Neural crest cell (in vitro differentiated cells): ENCODE measurements at regions not wholly inside any gene's neighbourhood (a gene's known extent, or its start where the extent isn't known, plus 50 kb on each side); places are given as distances from the start of the nearest gene placed in this dataset.

Experiments
- DNase-seq: peaks from one replicate; pipeline ENCODE4 v3.0.0; 2021; ENCODE audit warnings: low read depth, mixed read lengths, low spot score
- H3K27ac Mint-ChIP-seq: one replicate; pipeline ENCODE4 v1.8.0; 2021; ENCODE audit warnings: mild to moderate bottlenecking, mixed read lengths; ENCODE audit not compliant: unreplicated experiment
- H3K27me3 Mint-ChIP-seq: 2 replicates; pipeline ENCODE4 v1.8.0; 2021; ENCODE audit warnings: low read depth, mild to moderate bottlenecking, mixed read lengths
- H3K36me3 Mint-ChIP-seq: 2 replicates; pipeline ENCODE4 v1.8.0; 2021; ENCODE audit warnings: low read depth, mild to moderate bottlenecking, mixed read lengths
- H3K4me1 Mint-ChIP-seq: 2 replicates; pipeline ENCODE4 v1.8.0; 2021; ENCODE audit warnings: mixed read lengths
- H3K4me3 Mint-ChIP-seq: one replicate; pipeline ENCODE4 v1.8.0; 2021; ENCODE audit warnings: mild to moderate bottlenecking, mixed read lengths
- H3K9me3 Mint-ChIP-seq: 2 replicates; pipeline ENCODE4 v1.8.0; 2021; ENCODE audit warnings: mixed read lengths
- CTCF ChIP-seq: fragments of 200-600 bp; sonication (generic); conservative IDR thresholded peaks from 2 replicates; pipeline ENCODE4 v1.5.0; 2021; ENCODE audit warnings: antibody characterized with exemption, mild to moderate bottlenecking

GRCh38 chr4:111115881-111116280 lies 493.0 kb upstream of the PITX2 start:
- no peaks in the 10 kb centered on the region for H3K27me3 Mint-ChIP-seq
- TF ChIP-seq CTCF = no peak
- DNase-seq = no peak
- H3K4me1 Mint-ChIP-seq = no peaks in the 10 kb centered on the region
- peaks cover 2% of the 10 kb centered on the region for H3K36me3 Mint-ChIP-seq
- H3K9me3 Mint-ChIP-seq = peaks cover 2% of the 10 kb centered on the region
- H3K4me3 Mint-ChIP-seq = no peak overlapping the region
- H3K27ac Mint-ChIP-seq = no peak overlapping the region

GRCh38 chr4:111120191-111120590 lies 497.3 kb upstream of the PITX2 start:
- TF ChIP-seq CTCF = no peak
- Mint-ChIP-seq H3K36me3 (peaks cover 2% of the 10 kb centered on the region), H3K4me1 (no peaks in the 10 kb centered on the region), H3K27ac (no peak overlapping the region), H3K9me3 (peaks cover 4% of the 10 kb centered on the region), H3K4me3 (no peak overlapping the region), H3K27me3 (no peaks in the 10 kb centered on the region)
- DNase-seq = no peak

DNA sequence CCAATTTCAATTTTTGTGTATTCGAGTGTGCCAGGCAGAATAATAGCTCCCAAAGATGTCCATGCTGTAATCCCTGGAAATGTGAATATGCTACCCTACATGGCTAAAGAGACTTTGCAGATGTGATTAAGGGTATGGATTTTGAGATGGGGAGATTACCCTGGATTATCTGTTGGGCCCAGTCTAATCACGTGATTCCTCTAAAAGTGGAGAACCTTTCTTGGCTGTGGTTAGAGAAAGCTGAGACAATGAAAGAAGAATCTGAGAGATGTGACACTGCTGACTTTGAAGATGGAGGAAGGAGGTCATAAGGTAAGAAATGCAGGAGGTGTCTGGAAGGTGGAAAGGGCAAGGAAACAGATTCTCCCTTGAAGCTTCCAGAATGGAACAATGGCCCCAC lies 503.5 kb upstream of the PITX2 start:
- no peaks in the 10 kb centered on the region for H3K27me3 Mint-ChIP-seq
- no peak for TF ChIP-seq CTCF
- peaks cover 9% of the 10 kb centered on the region for H3K4me1 Mint-ChIP-seq
- no peak overlapping the region for H3K4me3 Mint-ChIP-seq
- H3K27ac Mint-ChIP-seq = no peak overlapping the region
- DNase-seq = no peak
- peaks cover 3% of the 10 kb centered on the region for H3K36me3 Mint-ChIP-seq
- peaks cover 3% of the 10 kb centered on the region for H3K9me3 Mint-ChIP-seq

- no peaks in the 10 kb centered on the region for H3K27me3 Mint-ChIP-seq
- no peak for TF ChIP-seq CTCF
- H3K4me3 Mint-ChIP-seq = no peak overlapping the region
- DNase-seq = no peak
- peaks cover 3% of the 10 kb centered on the region for H3K36me3 Mint-ChIP-seq
- peaks cover 9% of the 10 kb centered on the region for H3K4me1 Mint-ChIP-seq
- no peak overlapping the region for H3K27ac Mint-ChIP-seq
- peaks cover 3% of the 10 kb centered on the region for H3K9me3 Mint-ChIP-seq
These were observed 505.0 kb upstream of the PITX2 start for GRCh38 chr4:111127841-111128240.

GRCh38 chr4:111128327-111128726 lies 505.4 kb upstream of the PITX2 start:
- no peak for TF ChIP-seq CTCF
- DNase-seq = no peak
- Mint-ChIP-seq H3K4me3 (no peak overlapping the region), H3K9me3 (peaks cover 3% of the 10 kb centered on the region), H3K4me1 (peaks cover 9% of the 10 kb centered on the region), H3K36me3 (peaks cover 3% of the 10 kb centered on the region), H3K27me3 (no peaks in the 10 kb centered on the region), H3K27ac (no peak overlapping the region)

- DNase-seq = no peak
- no peaks in the 10 kb centered on the region for H3K36me3 Mint-ChIP-seq
- no peak for TF ChIP-seq CTCF
- H3K9me3 Mint-ChIP-seq = no peaks in the 10 kb centered on the region
- no peak overlapping the region for H3K27ac Mint-ChIP-seq
- no peak overlapping the region for H3K4me3 Mint-ChIP-seq
- H3K4me1 Mint-ChIP-seq = no peaks in the 10 kb centered on the region
- peaks cover 2% of the 10 kb centered on the region for H3K27me3 Mint-ChIP-seq
These were observed 513.6 kb upstream of the PITX2 start for GRCh38 chr4:111136438-111136837.
